NCI-H526 (cell line): ENCODE measurements at regions not wholly inside any gene's neighbourhood (a gene's known extent, or its start where the extent isn't known, plus 50 kb on each side); places are given as distances from the start of the nearest gene placed in this dataset.

Source experiments
- DNase-seq, 2 experiments: peaks; one replicate each; lab custom pipeline; 2025; lab: John Stamatoyannopoulos, UW

GRCh38 chr16:72406390-72406789, 234.4 kb upstream of the PMFBP1 start:
- no peak for DNase-seq

- no peak for DNase-seq
Observed at GRCh38 chr16:72404299-72404698, 232.3 kb upstream of the PMFBP1 start.

GRCh38 chr16:72401084-72401361, 229.1 kb upstream of the PMFBP1 start:
- no peak for DNase-seq

GRCh38 chr16:72400257-72401083, 228.5 kb upstream of the PMFBP1 start:
- peak; percentile 31 to 48 for DNase-seq

- no peak for DNase-seq
Observed at GRCh38 chr16:72399811-72400210, 227.9 kb upstream of the PMFBP1 start.

GRCh38 chr16:72397876-72398275, 225.9 kb upstream of the PMFBP1 start:
- no peak for DNase-seq

GRCh38 chr16:72394526-72394925, 222.6 kb upstream of the PMFBP1 start:
- DNase-seq: no peak

- no peak for DNase-seq
Observed at GRCh38 chr16:72389791-72390190, 217.8 kb upstream of the PMFBP1 start.

GRCh38 chr16:72388007-72388406, 216.1 kb upstream of the PMFBP1 start:
- DNase-seq: no peak

GRCh38 chr16:72384651-72385050, 212.7 kb upstream of the PMFBP1 start:
- DNase-seq: no peak

- DNase-seq: no peak
Observed at GRCh38 chr16:72380283-72380682, 208.3 kb upstream of the PMFBP1 start.

- DNase-seq: peak in 1 of 2 experiments; percentile 8
Observed at GRCh38 chr16:72373201-72373600, 201.2 kb upstream of the PMFBP1 start.

- peak; percentile 42 to 53 for DNase-seq
Observed at GRCh38 chr16:72372087-72373045, 200.4 kb upstream of the PMFBP1 start.

- DNase-seq: no peak
Observed at GRCh38 chr16:72371307-72372086, 199.5 kb upstream of the PMFBP1 start.

GRCh38 chr16:72369274-72369673, 197.3 kb upstream of the PMFBP1 start:
- DNase-seq: no peak

GRCh38 chr16:72367851-72368250, 195.9 kb upstream of the PMFBP1 start:
- DNase-seq: no peak

- no peak for DNase-seq
Observed at GRCh38 chr16:72362973-72363372, 191.0 kb upstream of the PMFBP1 start.

- DNase-seq: no peak
Observed at GRCh38 chr16:72362476-72362875, 190.5 kb upstream of the PMFBP1 start.

GRCh38 chr16:72357910-72358309, 186.0 kb upstream of the PMFBP1 start:
- no peak for DNase-seq

- no peak for DNase-seq
Observed at GRCh38 chr16:72355561-72355960, 183.6 kb upstream of the PMFBP1 start.

GRCh38 chr16:72349719-72350118, 177.8 kb upstream of the PMFBP1 start:
- no peak for DNase-seq

- DNase-seq: no peak
Observed at GRCh38 chr16:72332926-72333325, 161.0 kb upstream of the PMFBP1 start.
